Epithelial cell of proximal tubule (primary cell): ENCODE measurements at regions not wholly inside any gene's neighbourhood (a gene's known extent, or its start where the extent isn't known, plus 50 kb on each side); places are given as distances from the start of the nearest gene placed in this dataset.

Source experiments
- DNase-seq: peaks from one replicate; pipeline ENCODE4 v3.0.0-alpha.2; 2011; ENCODE audit warnings: low read depth
- H3K4me3 ChIP-seq: 2 replicates; pipeline ENCODE4 v1.5.1; 2011; ENCODE audit warnings: low read depth, mild to moderate bottlenecking, low read length
- CTCF ChIP-seq: conservative IDR thresholded peaks from 2 replicates; pipeline ENCODE4 v1.5.1; 2012; ENCODE audit warnings: low read depth, mild to moderate bottlenecking, low read length

- no peak for TF ChIP-seq CTCF
- H3K4me3 ChIP-seq, result no peak overlapping the region
- DNase-seq, result no peak
These were observed 254.4 kb upstream of the THBS1 start for GRCh38 chr15:39326306-39326975.

- no peak for TF ChIP-seq CTCF
- no peak overlapping the region for H3K4me3 ChIP-seq
- no peak for DNase-seq
These were observed 253.7 kb upstream of the THBS1 start for GRCh38 chr15:39327005-39327730.

GRCh38 chr15:39330061-39330460 is 250.8 kb upstream of the THBS1 start:
- TF ChIP-seq CTCF, result no peak
- DNase-seq, result no peak
- H3K4me3 ChIP-seq, result no peak overlapping the region

GRCh38 chr15:39331584-39331983 is 249.3 kb upstream of the THBS1 start:
- no peak for DNase-seq
- TF ChIP-seq CTCF, result no peak
- H3K4me3 ChIP-seq, result no peak overlapping the region

GRCh38 chr15:39332846-39333245 is 248.0 kb upstream of the THBS1 start:
- no peak for TF ChIP-seq CTCF
- DNase-seq, result no peak
- H3K4me3 ChIP-seq, result no peak overlapping the region

- no peak for TF ChIP-seq CTCF
- DNase-seq, result no peak
- H3K4me3 ChIP-seq, result no peak overlapping the region
These were observed 247.5 kb upstream of the THBS1 start for GRCh38 chr15:39333393-39333792.

GRCh38 chr15:39333896-39334295 is 247.0 kb upstream of the THBS1 start:
- DNase-seq, result no peak
- no peak overlapping the region for H3K4me3 ChIP-seq
- TF ChIP-seq CTCF, result no peak
